DMS114 treated with DMSO at 0.1 percent for 48 hours (cell line): ENCODE measurements at regions not wholly inside any gene's neighbourhood (a gene's known extent, or its start where the extent isn't known, plus 50 kb on each side); places are given as distances from the start of the nearest gene placed in this dataset.
"Not testable (repeated sequence)": the region's sequence is repeated elsewhere in the genome, so short reads cannot be mapped to it uniquely, and the experiment has no call there.

Experiments used
- DNase-seq: peaks from one replicate; lab custom pipeline; 2025; ENCODE audit not compliant: unreplicated experiment; lab: John Stamatoyannopoulos, UW

- DNase-seq: not testable (repeated sequence)
Observed at GRCh38 chr16:52104993-52105392, 441.9 kb downstream of the TOX3 start.

GRCh38 chr16:52103791-52104190 lies 443.2 kb downstream of the TOX3 start:
- no peak for DNase-seq

GRCh38 chr16:52101246-52101645 lies 445.7 kb downstream of the TOX3 start:
- DNase-seq: no peak

GRCh38 chr16:52099382-52099781 lies 447.6 kb downstream of the TOX3 start:
- no peak for DNase-seq

- no peak for DNase-seq
Observed at GRCh38 chr16:52095471-52095870, 451.5 kb downstream of the TOX3 start.

GRCh38 chr16:52092126-52092525 lies 454.8 kb downstream of the TOX3 start:
- no peak for DNase-seq

GRCh38 chr16:52090080-52090479 lies 456.9 kb downstream of the TOX3 start:
- DNase-seq: no peak

- no peak for DNase-seq
Observed at GRCh38 chr16:52089476-52089875, 457.5 kb downstream of the TOX3 start.

GRCh38 chr16:52086901-52087300 lies 460.0 kb downstream of the TOX3 start:
- DNase-seq: no peak

GRCh38 chr16:52078716-52079655 lies 468.0 kb downstream of the TOX3 start:
- DNase-seq: no peak

- no peak for DNase-seq
Observed at GRCh38 chr16:52077607-52078006, 469.3 kb downstream of the TOX3 start.

GRCh38 chr16:52076801-52077201 lies 470.1 kb downstream of the TOX3 start:
- no peak for DNase-seq

GRCh38 chr16:52076332-52076731 lies 470.6 kb downstream of the TOX3 start:
- DNase-seq: no peak

GRCh38 chr16:52074133-52074532 lies 472.8 kb downstream of the TOX3 start:
- no peak for DNase-seq

GRCh38 chr16:52073024-52073423 lies 473.9 kb downstream of the TOX3 start:
- no peak for DNase-seq

GRCh38 chr16:52071101-52071500 lies 475.8 kb downstream of the TOX3 start:
- DNase-seq: no peak

GRCh38 chr16:52070341-52071057 lies 476.4 kb downstream of the TOX3 start:
- DNase-seq: no peak

GRCh38 chr16:52069866-52070265 lies 477.1 kb downstream of the TOX3 start:
- peak; percentile 39 for DNase-seq

- no peak for DNase-seq
Observed at GRCh38 chr16:52068447-52069074, 478.4 kb downstream of the TOX3 start.

GRCh38 chr16:52066962-52067361 lies 480.0 kb downstream of the TOX3 start:
- DNase-seq: no peak

- DNase-seq: no peak
Observed at GRCh38 chr16:52056259-52056658, 490.7 kb downstream of the TOX3 start.

- no peak for DNase-seq
Observed at GRCh38 chr16:52055381-52055780, 491.6 kb downstream of the TOX3 start.
